Heart left ventricle (tissue), 16 donors: ENCODE measurements at regions not wholly inside any gene's neighbourhood (a gene's known extent, or its start where the extent isn't known, plus 50 kb on each side); places are given as distances from the start of the nearest gene placed in this dataset.

Experiments
- ATAC-seq, 4 donors: fragments of 200-7000 bp; cut with Tn5 transposase; one replicate each; pipeline ENCODE4 v1.9.1; 2020 to 2022; ENCODE audit warnings: moderate library complexity in 4 of 4, mild to moderate bottlenecking in 3 of 4, moderate number of reproducible peaks in 1 of 4
- DNase-seq, 5 donors: peaks; one replicate each; pipeline ENCODE4 v3.0.0-alpha.2; 2020
- H3K27ac ChIP-seq, 12 donors: fragments of 200-600 bp; sonication (generic) in 4 of 12; one replicate each; pipeline versions ENCODE4 v1.5.0 to v1.8.0; 2016 to 2022; ENCODE audit warnings: mild to moderate bottlenecking in 2 of 12
- H3K27me3 ChIP-seq, 9 donors: fragments of 200-600 bp; sonication (generic) in 2 of 9; one replicate each; pipeline versions ENCODE4 v1.5.1 to v1.8.0; 2016 to 2022; ENCODE audit warnings: mild to moderate bottlenecking in 3 of 9
- H3K36me3 ChIP-seq, 9 donors: fragments of 200-600 bp; sonication (generic) in 2 of 9; one replicate each; pipeline versions ENCODE4 v1.5.0 to v1.8.0; 2018 to 2022; ENCODE audit warnings: mild to moderate bottlenecking in 2 of 9
- H3K4me1 ChIP-seq, 12 donors: fragments of 200-600 bp; sonication (generic) in 4 of 12; one replicate each; pipeline versions ENCODE4 v1.5.0 to v1.8.0; 2016 to 2022; ENCODE audit warnings: mild to moderate bottlenecking in 3 of 12
- H3K4me3 ChIP-seq, 12 donors: fragments of 200-600 bp; sonication (generic) in 4 of 12; one replicate each; pipeline versions ENCODE4 v1.5.0 to v1.8.0; 2017 to 2022; ENCODE audit warnings: mild to moderate bottlenecking in 9 of 12, moderate library complexity in 4 of 12
- H3K9me3 ChIP-seq, 12 donors: fragments of 200-600 bp; sonication (generic) in 4 of 12; one replicate each; pipeline versions ENCODE4 v1.5.0 to v1.8.0; 2016 to 2022; ENCODE audit warnings: mild to moderate bottlenecking in 1 of 12
- POLR2A ChIP-seq, 2 donors: fragments of 450-650 bp; IDR thresholded peaks; one replicate each; pipeline ENCODE4 v1.6.1; 2017; ENCODE audit warnings: antibody characterized with exemption in 2 of 2, mild to moderate bottlenecking in 2 of 2, moderate library complexity in 2 of 2
- WGBS, 4 donors: extraction: QIAGEN DNeasy Blood & Tissue Kit in 2 of 4; methylation state at CpG; one replicate each; pipeline versions ENCODE4 v1.1.5 to v1.1.7; 2013 to 2018; 5-methylcytosine and 5-hydroxymethylcytosine counted together
- intact Hi-C, 10 donors: fragments of 100-400 bp; cut with DNase I; formaldehyde crosslinking; loops; one replicate each; pipeline versions ENCODE4 v1.11.1 to v1.14.2; 2022
- TF ChIP-seq, protein P1 (sequence below), 12 donors: fragments of 200-600 bp; sonication (generic) in 4 of 12; IDR thresholded peaks; one replicate each; pipeline versions ENCODE4 v1.5.0 to v1.8.0; 2018 to 2022; ENCODE audit warnings: antibody characterized with exemption in 12 of 12, mild to moderate bottlenecking in 5 of 12
- donor health status: ischemic (EF 13 %, LVEDD 7.1; RV severe dilation, severe dysfunction).
- donor health status: healthy with polysubstance abuse.
- donor health status: DM: no; HTN: yes; CAD: no.
- donor health status: DM: no; HTN: no; CAD: no.
- donor health status: ischemic (EF 25% LVEDD 6.9; RV normal size, moderate dysfunction).
- donor health status: ischemic (EF 25% LVEDD 5.7; RV mildly dilated, moderate dysfunction).
- donor health status: healthy.
- donor health status: DM: yes; HTN: yes; CAD: no.
- donor health status: ischemic (EF 35%, LVEDD 5.7; RV mildly dilated, moderate dysfunction).
- donor health status: nonischemic (EF 11% LVEDD 7.7; RV severe dilation, severe dysfunction).
- donor health status: DM: yes; HTN: yes; CAD: no.
- donor health status: PGD.
- donor health status: ischemic (EF 29% LVEDD 5.4; RV normal size, mild dysfunction).
- donor health status: nonischemic (EF 23%, LVEDD 6.1; RV moderate dilation, normal function).

DNA sequence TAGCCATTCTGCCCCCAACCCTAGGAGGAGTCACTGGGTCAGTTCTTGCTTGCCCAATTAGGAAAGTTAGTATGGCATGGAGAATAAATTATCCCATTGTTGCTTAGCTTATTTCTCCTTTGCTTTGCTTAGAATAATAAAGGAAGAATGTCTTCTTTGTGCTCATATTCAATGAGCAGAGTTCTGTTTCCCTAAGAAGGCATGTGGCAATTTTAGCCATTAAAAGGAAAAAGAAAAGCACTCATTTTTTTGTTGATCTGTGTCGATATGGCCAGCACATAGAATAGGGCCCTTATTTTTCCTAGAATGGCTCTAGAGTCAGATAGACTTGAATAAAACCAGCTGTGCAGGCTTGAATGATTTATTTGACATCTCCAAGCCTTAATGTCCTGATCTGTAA, 166.4 kb upstream of the PPARGC1A start:
- WGBS, 4 donors: 76 to 95% (median 89%) methylated on average over 1 of the region's 1 CpG
- TF ChIP-seq POLR2A (IDR thresholded peaks at IDR 0.05): no peak
- TF ChIP-seq, protein P1, sequence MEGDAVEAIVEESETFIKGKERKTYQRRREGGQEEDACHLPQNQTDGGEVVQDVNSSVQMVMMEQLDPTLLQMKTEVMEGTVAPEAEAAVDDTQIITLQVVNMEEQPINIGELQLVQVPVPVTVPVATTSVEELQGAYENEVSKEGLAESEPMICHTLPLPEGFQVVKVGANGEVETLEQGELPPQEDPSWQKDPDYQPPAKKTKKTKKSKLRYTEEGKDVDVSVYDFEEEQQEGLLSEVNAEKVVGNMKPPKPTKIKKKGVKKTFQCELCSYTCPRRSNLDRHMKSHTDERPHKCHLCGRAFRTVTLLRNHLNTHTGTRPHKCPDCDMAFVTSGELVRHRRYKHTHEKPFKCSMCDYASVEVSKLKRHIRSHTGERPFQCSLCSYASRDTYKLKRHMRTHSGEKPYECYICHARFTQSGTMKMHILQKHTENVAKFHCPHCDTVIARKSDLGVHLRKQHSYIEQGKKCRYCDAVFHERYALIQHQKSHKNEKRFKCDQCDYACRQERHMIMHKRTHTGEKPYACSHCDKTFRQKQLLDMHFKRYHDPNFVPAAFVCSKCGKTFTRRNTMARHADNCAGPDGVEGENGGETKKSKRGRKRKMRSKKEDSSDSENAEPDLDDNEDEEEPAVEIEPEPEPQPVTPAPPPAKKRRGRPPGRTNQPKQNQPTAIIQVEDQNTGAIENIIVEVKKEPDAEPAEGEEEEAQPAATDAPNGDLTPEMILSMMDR (IDR thresholded peaks at IDR 0.05): no peak
- no peaks in the 10 kb centered on the region for H3K9me3 ChIP-seq
- no peaks in the 10 kb centered on the region for H3K27me3 ChIP-seq
- ATAC-seq: no peak
- H3K4me1 ChIP-seq: no peaks in the 10 kb centered on the region
- no peak for DNase-seq
- H3K27ac ChIP-seq: no peak overlapping the region
- intact Hi-C loops: no loop called here
- H3K36me3 ChIP-seq: no peaks in the 10 kb centered on the region
- H3K4me3 ChIP-seq: no peak overlapping the region

DNA sequence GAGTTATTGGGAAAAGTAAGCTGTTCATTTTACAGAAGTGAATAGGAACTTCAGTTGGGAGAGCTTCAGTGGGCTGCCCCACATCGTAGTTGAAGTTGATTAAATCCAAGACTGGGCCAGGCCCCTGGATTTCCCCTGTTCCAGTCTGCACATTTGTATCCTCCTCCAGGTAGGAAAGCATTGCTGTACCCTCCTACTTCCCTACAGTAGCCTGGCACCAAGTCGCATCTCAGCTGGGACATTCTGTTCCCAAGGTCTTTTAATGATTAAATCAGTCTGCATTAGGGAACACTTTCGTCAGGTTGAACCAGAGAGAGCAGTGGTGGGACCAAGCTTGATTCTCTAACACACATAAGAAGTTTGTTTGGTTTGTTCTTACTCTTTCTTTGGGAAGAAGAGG, 165.8 kb upstream of the PPARGC1A start:
- ATAC-seq (no peak), DNase-seq (no peak)
- intact Hi-C loops: no loop called here

DNA sequence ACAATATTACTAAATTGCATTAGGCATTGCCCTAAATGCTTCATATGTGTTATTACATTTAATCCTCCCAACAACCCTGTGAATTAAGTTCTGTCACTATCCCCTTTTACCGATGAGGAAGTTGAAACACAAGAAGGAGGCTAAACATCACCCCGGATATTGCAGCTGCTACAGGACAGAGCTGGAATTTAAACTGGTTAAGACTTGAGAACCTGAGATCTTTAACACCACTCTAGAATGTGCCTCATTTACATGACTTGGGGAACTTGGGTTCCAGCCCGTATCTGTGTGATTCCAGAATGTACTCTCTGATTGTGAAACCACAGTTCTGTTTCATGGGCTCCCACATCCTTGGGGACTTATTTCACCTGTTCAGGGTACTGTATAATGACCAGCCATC, 165.1 kb upstream of the PPARGC1A start:
- Histone ChIP-seq H3K9me3 (no peaks in the 10 kb centered on the region), H3K4me3 (no peak overlapping the region), H3K36me3 (no peaks in the 10 kb centered on the region), H3K27me3 (no peaks in the 10 kb centered on the region), H3K27ac (no peak overlapping the region), H3K4me1 (no peaks in the 10 kb centered on the region)
- ATAC-seq (no peak), DNase-seq (no peak)
- intact Hi-C loops: no loop called here
- TF ChIP-seq, protein P1 (IDR thresholded peaks at IDR 0.05): no peak
- TF ChIP-seq POLR2A (IDR thresholded peaks at IDR 0.05): no peak
- WGBS, 4 donors: 85 to 93% (median 88%) methylated on average over 3 of the region's 3 CpGs

More for the DNA sequence above, 165.8 kb upstream of the PPARGC1A start:
- no peaks in the 10 kb centered on the region for H3K36me3 ChIP-seq
- no peaks in the 10 kb centered on the region for H3K27me3 ChIP-seq
- no peak for TF ChIP-seq POLR2A (IDR thresholded peaks at IDR 0.05)
- TF ChIP-seq, protein P1 (IDR thresholded peaks at IDR 0.05): no peak
- no peak overlapping the region for H3K4me3 ChIP-seq
- H3K27ac ChIP-seq: no peak overlapping the region
- H3K4me1 ChIP-seq: no peaks in the 10 kb centered on the region
- no peaks in the 10 kb centered on the region for H3K9me3 ChIP-seq
- WGBS, 4 donors: 85 to 90% (median 87%) methylated on average over 3 of the region's 3 CpGs

DNA sequence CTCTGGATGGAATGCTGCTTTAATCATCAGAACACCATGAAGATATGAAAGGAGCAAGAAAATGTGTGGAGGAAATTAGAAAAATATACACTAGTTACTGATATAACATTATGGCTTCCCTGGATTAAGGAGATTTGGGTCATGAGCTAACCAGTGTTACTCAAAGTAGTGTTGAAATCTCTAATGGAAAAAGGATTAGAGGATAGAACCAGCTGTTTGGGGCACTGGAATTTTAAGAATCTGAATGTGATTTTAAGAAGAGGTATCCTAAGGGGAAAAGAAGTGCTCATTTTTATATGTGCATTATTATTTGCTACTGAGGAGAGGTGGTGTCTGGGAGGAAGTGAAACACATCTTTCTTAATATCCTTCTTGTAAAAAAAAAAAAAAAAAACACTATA, 164.1 kb upstream of the PPARGC1A start:
- intact Hi-C loops: no loop called here
- Histone ChIP-seq H3K27me3 (no peaks in the 10 kb centered on the region), H3K27ac (no peak overlapping the region), H3K9me3 (no peaks in the 10 kb centered on the region), H3K4me3 (no peak overlapping the region), H3K36me3 (no peaks in the 10 kb centered on the region), H3K4me1 (no peaks in the 10 kb centered on the region)
- no peak for DNase-seq
- no peak for ATAC-seq
- TF ChIP-seq, protein P1 (IDR thresholded peaks at IDR 0.05): no peak
- TF ChIP-seq POLR2A (IDR thresholded peaks at IDR 0.05): no peak
